ENCODE measurements at regions not wholly inside any gene's neighbourhood (a gene's known extent, or its start where the extent isn't known, plus 50 kb on each side); places are given as distances from the start of the nearest gene placed in this dataset.

DNA sequence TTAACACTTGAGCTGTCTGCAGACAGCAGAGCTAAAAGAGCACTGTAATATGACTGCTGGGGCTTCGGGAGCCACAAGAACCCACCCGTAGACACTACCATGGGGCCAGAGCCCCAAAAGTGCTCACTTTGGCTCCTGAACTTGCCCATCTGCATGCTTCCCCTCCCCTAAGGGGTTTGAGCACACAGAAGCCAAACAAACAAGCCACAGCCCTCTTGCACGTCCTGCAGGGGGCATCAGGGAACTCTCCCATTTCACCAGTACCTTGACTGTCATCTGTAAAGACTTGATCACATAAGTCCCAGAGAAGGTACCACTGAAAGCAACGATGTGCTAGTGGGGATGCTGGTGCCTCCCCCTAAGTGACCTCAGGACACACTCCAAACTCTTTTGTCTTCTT is 681.8 kb downstream of the SEMA5A start:
- Histone ChIP-seq H3K36me3 (no peaks in the 10 kb centered on the region), H3K27ac (no peak overlapping the region), H3K4me1 (no peaks in the 10 kb centered on the region), H3K9me3 (no peaks in the 10 kb centered on the region), H3K27me3 (no peaks in the 10 kb centered on the region), H3K4me3 (no peak overlapping the region)
- intact Hi-C loops (cut with DNase I), result no loop called here
- DNase-seq (ENCODE audit: extremely low spot score in 2 of 2), result no peak
- TF ChIP-seq, protein P1, sequence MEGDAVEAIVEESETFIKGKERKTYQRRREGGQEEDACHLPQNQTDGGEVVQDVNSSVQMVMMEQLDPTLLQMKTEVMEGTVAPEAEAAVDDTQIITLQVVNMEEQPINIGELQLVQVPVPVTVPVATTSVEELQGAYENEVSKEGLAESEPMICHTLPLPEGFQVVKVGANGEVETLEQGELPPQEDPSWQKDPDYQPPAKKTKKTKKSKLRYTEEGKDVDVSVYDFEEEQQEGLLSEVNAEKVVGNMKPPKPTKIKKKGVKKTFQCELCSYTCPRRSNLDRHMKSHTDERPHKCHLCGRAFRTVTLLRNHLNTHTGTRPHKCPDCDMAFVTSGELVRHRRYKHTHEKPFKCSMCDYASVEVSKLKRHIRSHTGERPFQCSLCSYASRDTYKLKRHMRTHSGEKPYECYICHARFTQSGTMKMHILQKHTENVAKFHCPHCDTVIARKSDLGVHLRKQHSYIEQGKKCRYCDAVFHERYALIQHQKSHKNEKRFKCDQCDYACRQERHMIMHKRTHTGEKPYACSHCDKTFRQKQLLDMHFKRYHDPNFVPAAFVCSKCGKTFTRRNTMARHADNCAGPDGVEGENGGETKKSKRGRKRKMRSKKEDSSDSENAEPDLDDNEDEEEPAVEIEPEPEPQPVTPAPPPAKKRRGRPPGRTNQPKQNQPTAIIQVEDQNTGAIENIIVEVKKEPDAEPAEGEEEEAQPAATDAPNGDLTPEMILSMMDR (IDR thresholded peaks at IDR 0.05), result no peak
- TF ChIP-seq POLR2AphosphoS5 (IDR thresholded peaks at IDR 0.05; ENCODE audit: insufficient read depth in 1 of 2, low read depth in 1 of 2) (no peak), POLR2A (IDR thresholded peaks at IDR 0.05) (no peak)

DNA sequence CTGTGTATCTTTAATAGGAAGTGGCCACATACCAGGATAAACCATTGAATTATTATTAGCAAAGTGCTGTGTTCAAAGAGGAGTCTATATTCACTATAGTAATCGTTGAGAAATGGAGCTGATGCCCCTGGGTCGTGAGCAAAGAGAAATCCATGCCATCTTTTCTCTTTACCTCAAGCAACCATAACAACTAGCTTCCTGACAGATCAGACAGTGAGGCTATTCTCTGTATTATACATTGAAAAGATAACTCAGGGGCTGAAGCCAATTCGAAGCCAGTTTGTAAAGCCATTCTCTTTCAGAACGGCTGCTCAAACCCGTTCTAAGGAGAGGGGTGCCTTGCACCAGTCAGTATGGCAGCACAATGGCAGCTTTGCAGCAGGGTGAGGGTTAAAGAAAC is 680.6 kb downstream of the SEMA5A start:
- intact Hi-C loops (cut with DNase I), result no loop called here
- Histone ChIP-seq H3K36me3 (no peaks in the 10 kb centered on the region), H3K9me3 (no peaks in the 10 kb centered on the region)

DNA sequence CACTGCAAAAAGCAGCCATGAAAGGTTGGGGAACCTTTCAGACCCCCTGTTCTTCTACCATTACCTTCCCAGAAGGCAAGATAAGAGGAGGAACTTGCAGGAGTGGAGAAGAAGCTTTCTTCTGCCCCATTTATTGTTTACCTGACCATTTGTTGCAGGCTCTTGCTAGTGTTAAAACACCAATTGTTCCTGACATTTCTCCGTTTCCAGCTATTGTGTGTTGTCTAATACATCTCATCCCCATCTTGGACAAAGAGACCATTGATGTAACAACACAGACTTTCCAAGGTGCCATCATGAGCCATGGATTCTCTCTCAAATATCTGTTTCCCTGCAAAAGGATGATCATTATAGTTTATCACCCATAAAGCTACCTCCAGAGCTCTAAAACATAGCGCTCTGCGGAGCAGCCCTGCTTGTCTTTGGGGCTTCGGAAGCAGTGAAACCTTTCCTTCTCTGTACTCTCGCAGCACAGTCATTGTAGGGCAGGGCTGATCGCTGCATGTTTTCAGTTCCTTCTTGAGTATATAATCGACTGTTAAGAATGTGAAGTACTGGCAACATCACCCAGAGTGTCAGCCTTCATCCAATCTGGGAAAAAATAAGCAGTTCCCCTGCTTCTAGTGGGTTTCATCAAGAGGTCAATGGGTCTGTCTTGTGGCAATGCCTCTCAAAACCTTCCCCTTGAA is 680.0 kb downstream of the SEMA5A start:
- Histone ChIP-seq H3K27me3 (no peaks in the 10 kb centered on the region), H3K9me3 (no peaks in the 10 kb centered on the region), H3K27ac (no peak overlapping the region), H3K36me3 (no peaks in the 10 kb centered on the region), H3K4me3 (no peak overlapping the region), H3K4me1 (no peaks in the 10 kb centered on the region)
- no peak for DNase-seq (ENCODE audit: extremely low spot score in 2 of 2)
- intact Hi-C loops (cut with DNase I), result no loop called here
- TF ChIP-seq POLR2A (IDR thresholded peaks at IDR 0.05) (no peak), POLR2AphosphoS5 (IDR thresholded peaks at IDR 0.05; ENCODE audit: insufficient read depth in 1 of 2, low read depth in 1 of 2) (no peak)
- TF ChIP-seq, protein P1 (IDR thresholded peaks at IDR 0.05), result no peak

More for the DNA sequence above, 680.6 kb downstream of the SEMA5A start:
- no peaks in the 10 kb centered on the region for H3K4me1 ChIP-seq
- DNase-seq (ENCODE audit: extremely low spot score in 2 of 2), result no peak
- H3K27ac ChIP-seq, result no peak overlapping the region
- no peaks in the 10 kb centered on the region for H3K27me3 ChIP-seq
- no peak overlapping the region for H3K4me3 ChIP-seq
- TF ChIP-seq POLR2A (IDR thresholded peaks at IDR 0.05), result no peak
- TF ChIP-seq, protein P1 (IDR thresholded peaks at IDR 0.05), result no peak
- TF ChIP-seq POLR2AphosphoS5 (IDR thresholded peaks at IDR 0.05; ENCODE audit: insufficient read depth in 1 of 2, low read depth in 1 of 2), result no peak

DNA sequence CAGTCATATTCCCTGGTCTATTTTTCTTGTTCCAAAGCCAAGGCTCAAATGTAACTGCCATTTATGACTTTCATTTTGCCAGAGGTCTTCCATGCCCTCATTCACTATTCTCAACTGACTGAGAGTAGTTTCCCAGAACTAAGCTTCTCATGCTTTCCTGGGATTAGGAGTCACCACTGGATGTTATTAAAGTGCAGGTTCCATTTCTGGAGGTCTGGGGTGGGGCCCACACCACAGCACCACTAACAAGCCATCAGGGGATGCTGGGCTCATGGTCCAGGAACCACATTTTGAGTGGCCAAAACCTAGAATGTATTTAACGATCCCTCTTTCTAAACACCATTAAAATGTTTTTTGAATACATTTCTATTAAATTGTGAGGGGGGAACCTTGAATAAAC is 677.6 kb downstream of the SEMA5A start:
- no peaks in the 10 kb centered on the region for H3K9me3 ChIP-seq
- no peak overlapping the region for H3K4me3 ChIP-seq
- TF ChIP-seq POLR2A (IDR thresholded peaks at IDR 0.05), result no peak
- no peak for TF ChIP-seq POLR2AphosphoS5 (IDR thresholded peaks at IDR 0.05; ENCODE audit: insufficient read depth in 1 of 2, low read depth in 1 of 2)
- TF ChIP-seq, protein P1 (IDR thresholded peaks at IDR 0.05), result no peak
- no peaks in the 10 kb centered on the region for H3K27me3 ChIP-seq
- H3K27ac ChIP-seq, result no peak overlapping the region
- no peaks in the 10 kb centered on the region for H3K4me1 ChIP-seq
- no peak for DNase-seq (ENCODE audit: extremely low spot score in 2 of 2)
- no peaks in the 10 kb centered on the region for H3K36me3 ChIP-seq
- intact Hi-C loops (cut with DNase I), result no loop called here

DNA sequence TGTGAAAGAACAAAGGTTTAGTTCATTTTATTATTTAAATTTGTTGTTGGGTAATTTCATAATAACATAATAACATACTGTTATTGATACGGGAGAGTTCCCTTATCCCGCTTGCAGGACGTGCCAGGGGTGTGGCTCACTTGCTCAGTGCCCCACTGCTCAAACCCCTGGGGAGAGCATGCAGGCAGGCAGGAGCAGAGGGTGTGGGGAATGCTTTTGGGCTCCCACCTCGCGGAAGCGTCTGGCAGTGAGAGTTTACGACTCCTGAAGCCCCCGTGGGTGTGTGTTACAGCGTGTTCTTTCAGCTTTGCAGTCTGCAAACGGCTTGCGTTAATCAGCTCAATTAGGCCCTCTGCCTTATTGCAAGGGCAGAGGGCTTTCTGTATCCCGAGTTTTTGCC is 675.9 kb downstream of the SEMA5A start:
- no peaks in the 10 kb centered on the region for H3K27me3 ChIP-seq
- intact Hi-C loops (cut with DNase I), result no loop called here
- no peak for TF ChIP-seq POLR2AphosphoS5 (IDR thresholded peaks at IDR 0.05; ENCODE audit: insufficient read depth in 1 of 2, low read depth in 1 of 2)
- TF ChIP-seq, protein P1 (IDR thresholded peaks at IDR 0.05), result no peak
- no peak for TF ChIP-seq POLR2A (IDR thresholded peaks at IDR 0.05)
- no peak overlapping the region for H3K4me3 ChIP-seq
- DNase-seq (ENCODE audit: extremely low spot score in 2 of 2), result no peak
- H3K4me1 ChIP-seq, result no peaks in the 10 kb centered on the region
- no peaks in the 10 kb centered on the region for H3K9me3 ChIP-seq
- H3K27ac ChIP-seq, result no peak overlapping the region
- no peaks in the 10 kb centered on the region for H3K36me3 ChIP-seq
